CD14-positive monocyte (primary cell): ENCODE measurements at regions not wholly inside any gene's neighbourhood (a gene's known extent, or its start where the extent isn't known, plus 50 kb on each side); places are given as distances from the start of the nearest gene placed in this dataset.

Experiments used
- DNase-seq, 3 donors: peaks; one replicate each; pipeline ENCODE4 v3.0.0-alpha.2; 2011 to 2022
- H2AFZ ChIP-seq: 2 replicates; pipeline ENCODE4 v1.6.0; 2012; ENCODE audit warnings: mild to moderate bottlenecking, low read depth, low read length, inconsistent platforms; ENCODE audit not compliant: insufficient read depth, poor library complexity, severe bottlenecking
- H3K27ac ChIP-seq, 2 donors: 1 replicate in 1 of 2; 2 replicates in 1 of 2; pipeline ENCODE4 v1.5.1; 2012 to 2013; ENCODE audit warnings: low read length in 2 of 2, control low read depth in 1 of 2, inconsistent platforms in 1 of 2, low read depth in 1 of 2, mild to moderate bottlenecking in 1 of 2
- H3K27me3 ChIP-seq, 2 donors: one replicate each; pipeline versions ENCODE4 v1.6.0 to v1.6.1; 2011 to 2013; ENCODE audit warnings: low read length in 2 of 2; ENCODE audit not compliant: control insufficient read depth in 2 of 2, insufficient read depth in 2 of 2
- H3K36me3 ChIP-seq, 2 donors: replicated peaks in 1 of 2; 1 replicate in 1 of 2; 2 replicates in 1 of 2; pipeline versions ENCODE4 v1.5.1 to v1.6.1; 2012 to 2013; ENCODE audit warnings: low read length in 2 of 2, control low read depth in 1 of 2, inconsistent platforms in 1 of 2, mild to moderate bottlenecking in 1 of 2; ENCODE audit not compliant: insufficient read depth in 2 of 2, control insufficient read depth in 1 of 2
- H3K4me1 ChIP-seq, 2 donors: 1 replicate in 1 of 2; 2 replicates in 1 of 2; pipeline versions ENCODE4 v1.5.1 to v1.6.1; 2012 to 2013; ENCODE audit warnings: low read length in 2 of 2, control low read depth in 1 of 2, inconsistent platforms in 1 of 2, mild to moderate bottlenecking in 1 of 2, moderate library complexity in 1 of 2; ENCODE audit not compliant: insufficient read depth in 2 of 2, control insufficient read depth in 1 of 2
- H3K4me2 ChIP-seq: replicated peaks from 2 replicates; pipeline ENCODE3; 2012; ENCODE audit warnings: low read length, moderate library complexity, mild to moderate bottlenecking; ENCODE audit not compliant: poor library complexity, severe bottlenecking; ENCODE audit errors: extremely low read depth
- H3K4me3 ChIP-seq, 3 experiments: fragments of 200-600 bp in 1 of 3; sonication (generic) in 1 of 3; replicated peaks in 1 of 3; 1 replicate in 2 of 3; 2 replicates in 1 of 3; pipeline ENCODE4 v1.5.1; 2011 to 2013; ENCODE audit warnings: low read length in 3 of 3, mild to moderate bottlenecking in 3 of 3, control low read depth in 2 of 3, low read depth in 2 of 3, inconsistent platforms in 1 of 3, moderate library complexity in 1 of 3
- H3K79me2 ChIP-seq: 2 replicates; pipeline ENCODE4 v1.6.0; 2012; ENCODE audit warnings: mild to moderate bottlenecking, control low read depth, inconsistent platforms, low read length, moderate library complexity; ENCODE audit not compliant: insufficient read depth
- H3K9ac ChIP-seq: 2 replicates; pipeline ENCODE4 v1.6.0; 2017; ENCODE audit warnings: low read length, mild to moderate bottlenecking; ENCODE audit not compliant: insufficient read depth, poor library complexity, severe bottlenecking
- H3K9me3 ChIP-seq, 2 donors: replicated peaks in 1 of 2; 1 replicate in 1 of 2; 2 replicates in 1 of 2; pipeline versions ENCODE4 v1.5.1 to v1.6.1; 2012 to 2013; ENCODE audit warnings: low read length in 2 of 2, control low read depth in 1 of 2; ENCODE audit not compliant: control insufficient read depth in 1 of 2, insufficient read depth in 1 of 2
- H4K20me1 ChIP-seq: 2 replicates; pipeline ENCODE4 v1.6.0; 2012; ENCODE audit warnings: mild to moderate bottlenecking, low read length, control low read depth, moderate library complexity; ENCODE audit not compliant: insufficient read depth
- H3K27ac Mint-ChIP-seq, 7 donors: one replicate each; pipeline ENCODE4 v1.8.0; 2020; ENCODE audit warnings: mild to moderate bottlenecking in 7 of 7, mixed read lengths in 7 of 7, moderate library complexity in 6 of 7, inconsistent platforms in 2 of 7
- H3K27me3 Mint-ChIP-seq, 3 donors: one replicate each; pipeline ENCODE4 v1.8.0; 2021 to 2022; ENCODE audit warnings: low read depth in 3 of 3, mild to moderate bottlenecking in 3 of 3, mixed read lengths in 3 of 3, moderate library complexity in 3 of 3, inconsistent platforms in 1 of 3
- H3K36me3 Mint-ChIP-seq, 2 donors: one replicate each; pipeline ENCODE4 v1.8.0; 2020; ENCODE audit warnings: mixed read lengths in 2 of 2, inconsistent platforms in 1 of 2, mild to moderate bottlenecking in 1 of 2
- H3K4me1 Mint-ChIP-seq: one replicate; pipeline ENCODE4 v1.8.0; 2020; ENCODE audit warnings: mild to moderate bottlenecking, mixed read lengths
- H3K4me3 Mint-ChIP-seq, 2 donors: one replicate each; pipeline ENCODE4 v1.8.0; 2020; ENCODE audit warnings: mild to moderate bottlenecking in 2 of 2, mixed read lengths in 2 of 2, moderate library complexity in 1 of 2
- H3K9me3 Mint-ChIP-seq, 7 donors: one replicate each; pipeline ENCODE4 v1.8.0; 2020 to 2022; ENCODE audit warnings: mixed read lengths in 7 of 7, mild to moderate bottlenecking in 6 of 7, moderate library complexity in 6 of 7, inconsistent platforms in 2 of 7
- WGBS: methylation state at CpG from one replicate; pipeline ENCODE4 v1.1.5; 2013; ENCODE audit warnings: missing lambda C conversion rate; ENCODE audit not compliant: insufficient coverage; 5-methylcytosine and 5-hydroxymethylcytosine counted together
- intact Hi-C, 2 donors: fragments of 100-400 bp; cut with micrococcal nuclease; formaldehyde crosslinking; loops; one replicate each; pipeline versions ENCODE4 v1.15.0 to v1.15.1; 2023
- TF ChIP-seq, protein P1 (sequence below): fragments of 200-600 bp; IDR thresholded peaks from one replicate; pipeline ENCODE4 v1.8.0; 2022; ENCODE audit warnings: antibody characterized with exemption, mild to moderate bottlenecking

DNA sequence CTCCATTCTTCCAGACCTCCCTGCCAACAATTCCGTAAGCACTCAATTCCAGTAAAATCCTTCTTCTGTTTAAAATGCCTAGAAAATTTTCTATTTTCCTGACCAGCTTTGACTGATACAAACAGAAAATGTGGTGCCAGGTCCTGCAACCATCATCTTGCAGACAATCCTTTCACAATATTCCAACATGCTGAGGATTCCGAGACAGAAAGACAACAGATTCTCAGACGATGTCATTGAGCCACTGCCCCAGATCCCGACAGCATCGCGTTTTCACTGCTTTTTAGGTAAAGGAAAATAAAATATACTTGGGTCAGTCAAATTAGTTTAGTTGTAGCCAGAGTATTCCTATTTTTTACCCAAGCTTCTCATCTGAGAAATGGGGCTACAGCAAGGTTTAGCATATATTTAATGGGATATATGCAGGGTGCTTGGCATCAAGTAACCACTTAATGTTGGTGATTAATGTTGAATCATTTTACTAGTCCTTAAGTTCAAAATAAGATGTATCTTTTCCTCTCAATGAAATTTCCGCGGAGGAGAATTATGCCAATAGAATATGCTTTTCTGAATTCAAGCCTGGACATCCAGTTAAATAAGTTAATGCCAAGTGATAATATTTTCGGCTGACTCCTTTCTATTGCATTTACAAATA is 866.6 kb downstream of the SLC4A3 start:
- Mint-ChIP-seq H3K4me1 (no peaks in the 10 kb centered on the region), H3K9me3 (peaks cover 0 to 3% (median 0%) of the 10 kb centered on the region in 7 donors), H3K27ac (no peak overlapping the region), H3K36me3 (no peaks in the 10 kb centered on the region), H3K27me3 (peaks cover 0 to 2% (median 0%) of the 10 kb centered on the region in 3 donors), H3K4me3 (no peak overlapping the region)
- no peak for DNase-seq
- H2AFZ ChIP-seq: no peak overlapping the region
- no peak overlapping the region for H3K27ac ChIP-seq
- no peaks in the 10 kb centered on the region for H4K20me1 ChIP-seq
- TF ChIP-seq, protein P1, sequence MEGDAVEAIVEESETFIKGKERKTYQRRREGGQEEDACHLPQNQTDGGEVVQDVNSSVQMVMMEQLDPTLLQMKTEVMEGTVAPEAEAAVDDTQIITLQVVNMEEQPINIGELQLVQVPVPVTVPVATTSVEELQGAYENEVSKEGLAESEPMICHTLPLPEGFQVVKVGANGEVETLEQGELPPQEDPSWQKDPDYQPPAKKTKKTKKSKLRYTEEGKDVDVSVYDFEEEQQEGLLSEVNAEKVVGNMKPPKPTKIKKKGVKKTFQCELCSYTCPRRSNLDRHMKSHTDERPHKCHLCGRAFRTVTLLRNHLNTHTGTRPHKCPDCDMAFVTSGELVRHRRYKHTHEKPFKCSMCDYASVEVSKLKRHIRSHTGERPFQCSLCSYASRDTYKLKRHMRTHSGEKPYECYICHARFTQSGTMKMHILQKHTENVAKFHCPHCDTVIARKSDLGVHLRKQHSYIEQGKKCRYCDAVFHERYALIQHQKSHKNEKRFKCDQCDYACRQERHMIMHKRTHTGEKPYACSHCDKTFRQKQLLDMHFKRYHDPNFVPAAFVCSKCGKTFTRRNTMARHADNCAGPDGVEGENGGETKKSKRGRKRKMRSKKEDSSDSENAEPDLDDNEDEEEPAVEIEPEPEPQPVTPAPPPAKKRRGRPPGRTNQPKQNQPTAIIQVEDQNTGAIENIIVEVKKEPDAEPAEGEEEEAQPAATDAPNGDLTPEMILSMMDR: no peak
- no peak overlapping the region for H3K9ac ChIP-seq
- 82% methylated on average over 1 of the region's 9 CpGs for WGBS
- intact Hi-C loops: no loop called here
- H3K27me3 ChIP-seq: no peaks in the 10 kb centered on the region
- H3K79me2 ChIP-seq: no peaks in the 10 kb centered on the region
- no peaks in the 10 kb centered on the region for H3K4me1 ChIP-seq
- H3K36me3 ChIP-seq: no peaks in the 10 kb centered on the region
- H3K4me2 ChIP-seq: no peak overlapping the region
- no peaks in the 10 kb centered on the region for H3K9me3 ChIP-seq
- no peak overlapping the region for H3K4me3 ChIP-seq

DNA sequence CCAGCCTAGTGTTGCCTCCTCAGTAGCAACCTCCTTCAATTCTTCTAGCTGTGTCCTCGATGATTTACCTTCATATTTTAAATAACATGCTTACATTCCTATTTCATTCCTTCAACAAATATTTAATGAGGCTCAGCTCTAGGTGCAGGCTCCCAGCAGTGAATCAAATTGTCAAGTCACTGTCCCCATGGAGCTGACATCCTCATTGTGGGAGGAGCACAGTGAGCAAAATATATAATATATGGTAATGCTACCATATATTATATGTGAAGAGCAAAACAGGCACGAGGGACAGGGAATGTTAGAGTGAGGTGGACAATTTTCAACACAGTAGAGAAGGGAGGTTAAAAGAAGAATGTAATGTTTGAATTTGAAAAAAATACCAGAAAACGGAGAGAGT is 869.1 kb downstream of the SLC4A3 start:
- no peaks in the 10 kb centered on the region for H3K27me3 Mint-ChIP-seq
- H2AFZ ChIP-seq: no peak overlapping the region
- H3K27me3 ChIP-seq: no peaks in the 10 kb centered on the region
- H3K4me3 ChIP-seq: no peak overlapping the region
- H3K4me1 ChIP-seq: no peaks in the 10 kb centered on the region
- no peak overlapping the region for H3K4me2 ChIP-seq
- no peak overlapping the region for H3K27ac Mint-ChIP-seq
- no peaks in the 10 kb centered on the region for H3K4me1 Mint-ChIP-seq
- H3K9ac ChIP-seq: no peak overlapping the region
- TF ChIP-seq, protein P1: no peak
- H3K4me3 Mint-ChIP-seq: no peak overlapping the region
- no peaks in the 10 kb centered on the region for H4K20me1 ChIP-seq
- WGBS: 100% methylated on average over 1 of the region's 3 CpGs
- H3K9me3 Mint-ChIP-seq: peaks cover 0 to 3% (median 0%) of the 10 kb centered on the region in 7 donors
- DNase-seq: no peak
- no peaks in the 10 kb centered on the region for H3K36me3 ChIP-seq
- intact Hi-C loops: no loop called here
- no peaks in the 10 kb centered on the region for H3K79me2 ChIP-seq
- no peak overlapping the region for H3K27ac ChIP-seq
- no peaks in the 10 kb centered on the region for H3K36me3 Mint-ChIP-seq
- no peaks in the 10 kb centered on the region for H3K9me3 ChIP-seq
